Astrocyte (in vitro differentiated cells and primary cell): ENCODE measurements at regions not wholly inside any gene's neighbourhood (a gene's known extent, or its start where the extent isn't known, plus 50 kb on each side); places are given as distances from the start of the nearest gene placed in this dataset.

Experiments used
- CTCF ChIP-seq: IDR thresholded peaks from 2 replicates; pipeline ENCODE4 v1.5.1; 2011; ENCODE audit warnings: low read depth, mild to moderate bottlenecking, inconsistent platforms, low read length, moderate library complexity; ENCODE audit not compliant: insufficient read depth
- EZH2 ChIP-seq: IDR thresholded peaks from 2 replicates; pipeline ENCODE4 v1.6.1; 2012; ENCODE audit warnings: mild to moderate bottlenecking, low read length, inconsistent platforms; ENCODE audit not compliant: insufficient read depth

GRCh38 chr2:8549942-8550341, 131.9 kb upstream of the ID2 start:
- TF ChIP-seq CTCF = no peak
- no peak for TF ChIP-seq EZH2
